Activated CD4-positive, alpha-beta T cell treated with anti-CD3 and anti-CD28 coated beads for 36 hours (primary cell): ENCODE measurements at regions not wholly inside any gene's neighbourhood (a gene's known extent, or its start where the extent isn't known, plus 50 kb on each side); places are given as distances from the start of the nearest gene placed in this dataset.
A peak's percentile ranks its signal among the peaks of the same experiment; 100 is the strongest.

ENCODE experiments used
- ATAC-seq: fragments of 200-7000 bp; cut with Tn5 transposase; one replicate; pipeline ENCODE4 v1.10.0; 2021; ENCODE audit warnings: mild to moderate bottlenecking, moderate library complexity
- CTCF ChIA-PET: fragments of 350-600 bp; sonication (Branson Sonifier 250); formaldehyde crosslinking; loops from one replicate; lab custom pipeline; 2021; ENCODE audit warnings: antibody characterized with exemption; lab: Charles Lee
- POLR2A ChIA-PET: fragments of 350-600 bp; sonication (Branson Sonifier 250); formaldehyde crosslinking; loops from one replicate; lab custom pipeline; 2021; ENCODE audit warnings: antibody characterized with exemption, inconsistent platforms; lab: Charles Lee
- DNase-seq: peaks from one replicate; pipeline ENCODE4 v3.0.0-alpha.2; 2020
- H3K27ac Mint-ChIP-seq: one replicate; pipeline ENCODE4 v1.8.0; 2021; ENCODE audit warnings: mixed read lengths
- H3K27me3 Mint-ChIP-seq: one replicate; pipeline ENCODE4 v1.8.0; 2021; ENCODE audit warnings: mixed read lengths
- H3K36me3 Mint-ChIP-seq: one replicate; pipeline ENCODE4 v1.8.0; 2021; ENCODE audit warnings: low read depth, mixed read lengths
- H3K4me1 Mint-ChIP-seq: one replicate; pipeline ENCODE4 v1.8.0; 2021; ENCODE audit warnings: mixed read lengths
- H3K4me3 Mint-ChIP-seq: one replicate; pipeline ENCODE4 v1.8.0; 2021; ENCODE audit warnings: mild to moderate bottlenecking, moderate library complexity, mixed read lengths
- H3K9me3 Mint-ChIP-seq: one replicate; pipeline ENCODE4 v1.8.0; 2021; ENCODE audit warnings: low read depth, mixed read lengths
- intact Hi-C, 2 experiments: fragments of 100-400 bp; cut with DNase I in 1 of 2; cut with micrococcal nuclease in 1 of 2; formaldehyde crosslinking; loops; one replicate each; pipeline versions ENCODE4 v1.14.2 to v1.15.1; 2022 to 2024; cut with DNase I, micrococcal nuclease

- CTCF ChIA-PET: no interaction called here
- Mint-ChIP-seq H3K27ac (no peak overlapping the region), H3K27me3 (peaks cover 3% of the 10 kb centered on the region), H3K4me3 (no peak overlapping the region), H3K9me3 (no peaks in the 10 kb centered on the region), H3K36me3 (no peaks in the 10 kb centered on the region), H3K4me1 (no peaks in the 10 kb centered on the region)
- intact Hi-C loops: no loop called here
- DNase-seq (no peak), ATAC-seq (no peak)
- POLR2A ChIA-PET: interaction anchor here (0.5 kb wide), 1 partner anchor 148 kb away, joined by 6 read pairs; no protein-coding TSS in a partner anchor
These were observed 1076.3 kb upstream of the TENM3 start for GRCh38 chr4:181166742-181167399.

- intact Hi-C loops: no loop called here
- ChIA-PET POLR2A (no interaction called here), CTCF (interaction anchor here (0.6 kb wide), 1 partner anchor 733 kb away, joined by 3 read pairs; no protein-coding TSS in a partner anchor)
- Mint-ChIP-seq H3K9me3 (no peaks in the 10 kb centered on the region), H3K4me3 (no peak overlapping the region), H3K27me3 (peaks cover 2% of the 10 kb centered on the region), H3K4me1 (no peaks in the 10 kb centered on the region), H3K27ac (no peak overlapping the region), H3K36me3 (no peaks in the 10 kb centered on the region)
- no peak for ATAC-seq
- no peak for DNase-seq
These were observed 1075.0 kb upstream of the TENM3 start for GRCh38 chr4:181168011-181168805.

GRCh38 chr4:181173046-181173445 lies 1070.2 kb upstream of the TENM3 start:
- Mint-ChIP-seq H3K4me1 (no peaks in the 10 kb centered on the region), H3K27me3 (no peaks in the 10 kb centered on the region), H3K36me3 (no peaks in the 10 kb centered on the region), H3K27ac (no peak overlapping the region), H3K9me3 (no peaks in the 10 kb centered on the region), H3K4me3 (no peak overlapping the region)
- DNase-seq: no peak
- ATAC-seq: no peak
- intact Hi-C loops: no loop called here
- POLR2A ChIA-PET: no interaction called here
- CTCF ChIA-PET: no interaction called here

- ATAC-seq (peak; percentile 68), DNase-seq (no peak)
- Mint-ChIP-seq H3K36me3 (no peaks in the 10 kb centered on the region), H3K4me1 (no peaks in the 10 kb centered on the region), H3K9me3 (no peaks in the 10 kb centered on the region), H3K4me3 (no peak overlapping the region), H3K27me3 (no peaks in the 10 kb centered on the region), H3K27ac (no peak overlapping the region)
- intact Hi-C loops: no loop called here
- CTCF ChIA-PET: no interaction called here
- POLR2A ChIA-PET: no interaction called here
These were observed 1066.9 kb upstream of the TENM3 start for GRCh38 chr4:181176306-181176705.

- Mint-ChIP-seq H3K27ac (no peak overlapping the region), H3K9me3 (peaks cover 6% of the 10 kb centered on the region), H3K4me3 (no peak overlapping the region), H3K4me1 (no peaks in the 10 kb centered on the region), H3K27me3 (no peaks in the 10 kb centered on the region), H3K36me3 (no peaks in the 10 kb centered on the region)
- CTCF ChIA-PET: no interaction called here
- intact Hi-C loops: no loop called here
- ATAC-seq (no peak), DNase-seq (no peak)
- POLR2A ChIA-PET: no interaction called here
These were observed 1061.9 kb upstream of the TENM3 start for GRCh38 chr4:181181331-181181730.

GRCh38 chr4:181189751-181190150 lies 1053.5 kb upstream of the TENM3 start:
- intact Hi-C loops: no loop called here
- H3K27ac Mint-ChIP-seq: no peak overlapping the region
- H3K27me3 Mint-ChIP-seq: peaks cover 2% of the 10 kb centered on the region
- ATAC-seq (no peak), DNase-seq (no peak)
- CTCF ChIA-PET: no interaction called here
- H3K4me3 Mint-ChIP-seq: no peak overlapping the region
- POLR2A ChIA-PET: no interaction called here
- H3K4me1 Mint-ChIP-seq: no peaks in the 10 kb centered on the region
- H3K36me3 Mint-ChIP-seq: no peaks in the 10 kb centered on the region
- peaks cover 4% of the 10 kb centered on the region for H3K9me3 Mint-ChIP-seq

- no peak overlapping the region for H3K4me3 Mint-ChIP-seq
- no peaks in the 10 kb centered on the region for H3K36me3 Mint-ChIP-seq
- no peaks in the 10 kb centered on the region for H3K9me3 Mint-ChIP-seq
- intact Hi-C loops: no loop called here
- ATAC-seq: no peak
- no peak overlapping the region for H3K27ac Mint-ChIP-seq
- DNase-seq: no peak
- CTCF ChIA-PET: no interaction called here
- POLR2A ChIA-PET: no interaction called here
- H3K27me3 Mint-ChIP-seq: peaks cover 2% of the 10 kb centered on the region
- H3K4me1 Mint-ChIP-seq: no peaks in the 10 kb centered on the region
These were observed 1049.9 kb upstream of the TENM3 start for GRCh38 chr4:181193131-181193930.

GRCh38 chr4:181194096-181194495 lies 1049.1 kb upstream of the TENM3 start:
- H3K36me3 Mint-ChIP-seq: no peaks in the 10 kb centered on the region
- peaks cover 2% of the 10 kb centered on the region for H3K27me3 Mint-ChIP-seq
- no peaks in the 10 kb centered on the region for H3K4me1 Mint-ChIP-seq
- ChIA-PET CTCF (no interaction called here), POLR2A (no interaction called here)
- DNase-seq (no peak), ATAC-seq (no peak)
- H3K9me3 Mint-ChIP-seq: no peaks in the 10 kb centered on the region
- no peak overlapping the region for H3K4me3 Mint-ChIP-seq
- intact Hi-C loops: no loop called here
- no peak overlapping the region for H3K27ac Mint-ChIP-seq

- Mint-ChIP-seq H3K27me3 (no peaks in the 10 kb centered on the region), H3K27ac (no peak overlapping the region), H3K4me1 (no peaks in the 10 kb centered on the region), H3K36me3 (no peaks in the 10 kb centered on the region), H3K4me3 (no peak overlapping the region), H3K9me3 (no peaks in the 10 kb centered on the region)
- ChIA-PET CTCF (no interaction called here), POLR2A (no interaction called here)
- DNase-seq (no peak), ATAC-seq (no peak)
- intact Hi-C loops: no loop called here
These were observed 1043.1 kb upstream of the TENM3 start for GRCh38 chr4:181200076-181200475.

GRCh38 chr4:181202240-181202639 lies 1041.0 kb upstream of the TENM3 start:
- no peaks in the 10 kb centered on the region for H3K36me3 Mint-ChIP-seq
- intact Hi-C loops: no loop called here
- ChIA-PET CTCF (no interaction called here), POLR2A (no interaction called here)
- no peaks in the 10 kb centered on the region for H3K9me3 Mint-ChIP-seq
- H3K27ac Mint-ChIP-seq: no peak overlapping the region
- H3K4me3 Mint-ChIP-seq: no peak overlapping the region
- ATAC-seq: no peak
- H3K27me3 Mint-ChIP-seq: no peaks in the 10 kb centered on the region
- H3K4me1 Mint-ChIP-seq: no peaks in the 10 kb centered on the region
- no peak for DNase-seq

- CTCF ChIA-PET: no interaction called here
- Mint-ChIP-seq H3K27me3 (no peaks in the 10 kb centered on the region), H3K4me1 (no peaks in the 10 kb centered on the region), H3K9me3 (peaks cover 2% of the 10 kb centered on the region), H3K27ac (no peak overlapping the region), H3K36me3 (no peaks in the 10 kb centered on the region), H3K4me3 (no peak overlapping the region)
- POLR2A ChIA-PET: no interaction called here
- DNase-seq: no peak
- no peak for ATAC-seq
- intact Hi-C loops: no loop called here
These were observed 1039.1 kb upstream of the TENM3 start for GRCh38 chr4:181204109-181204508.
